PC-9 (cell line): ENCODE measurements at regions not wholly inside any gene's neighbourhood (a gene's known extent, or its start where the extent isn't known, plus 50 kb on each side); places are given as distances from the start of the nearest gene placed in this dataset.

Experiments used
- BruUV-seq: library from RNA; stranded (reverse); fragments of 400-500 nt; replicated peaks from 2 replicates; lab custom pipeline; 2021; lab: Mats Ljungman, UMichigan
- CTCF ChIA-PET: fragments of 300-600 bp; sonication (Branson Sonifier 250); formaldehyde crosslinking; loops from one replicate; lab custom pipeline; 2022; ENCODE audit warnings: antibody characterized with exemption; lab: Charles Lee
- POLR2A ChIA-PET: fragments of 300-600 bp; sonication (Branson Sonifier 250); formaldehyde crosslinking; loops from one replicate; lab custom pipeline; 2022; ENCODE audit warnings: antibody characterized with exemption; ENCODE audit not compliant: unreplicated experiment; lab: Charles Lee
- DNase-seq, 2 experiments: peaks; one replicate each; pipeline versions ENCODE4 v3.0.0 to v3.0.0-alpha.2; 2015 to 2022; ENCODE audit warnings: mixed read lengths in 1 of 2
- H2AFZ ChIP-seq: fragments of 200-600 bp; sonication (generic); 2 replicates; pipeline ENCODE4 v1.8.1; 2017; ENCODE audit warnings: antibody characterized with exemption
- H3F3A ChIP-seq: fragments of 200-600 bp; sonication (generic); 2 replicates; pipeline ENCODE4 v1.8.1; 2017; ENCODE audit warnings: antibody characterized with exemption, mild to moderate bottlenecking, low read depth; ENCODE audit not compliant: insufficient read depth
- H3K27ac ChIP-seq: fragments of 200-600 bp; sonication (generic); 2 replicates; pipeline ENCODE4 v1.6.1; 2016; ENCODE audit warnings: mixed run types
- H3K27me3 ChIP-seq: fragments of 200-600 bp; sonication (generic); 2 replicates; pipeline ENCODE4 v1.6.1; 2016; ENCODE audit warnings: low read depth, mixed run types; ENCODE audit not compliant: insufficient read depth
- H3K36me3 ChIP-seq: fragments of 200-600 bp; sonication (generic); 2 replicates; pipeline ENCODE4 v1.6.1; 2016; ENCODE audit warnings: low read depth, mixed run types
- H3K4me1 ChIP-seq: fragments of 200-600 bp; sonication (generic); replicated peaks from 2 replicates; pipeline ENCODE4 v1.6.1; 2016; ENCODE audit warnings: mixed run types; ENCODE audit not compliant: insufficient read depth
- H3K4me2 ChIP-seq: fragments of 200-600 bp; sonication (generic); 2 replicates; pipeline ENCODE4 v1.6.1; 2017; ENCODE audit warnings: mixed run types
- H3K4me3 ChIP-seq: fragments of 200-600 bp; sonication (generic); 2 replicates; pipeline ENCODE4 v1.6.1; 2016; ENCODE audit warnings: mixed run types
- H3K79me2 ChIP-seq: fragments of 200-600 bp; sonication (generic); 2 replicates; pipeline ENCODE4 v1.6.1; 2017; ENCODE audit warnings: low read depth, mixed run types
- H3K9me2 ChIP-seq: fragments of 200-600 bp; sonication (generic); 2 replicates; pipeline ENCODE4 v1.8.1; 2017; ENCODE audit warnings: mild to moderate bottlenecking; ENCODE audit not compliant: insufficient read depth
- H3K9me3 ChIP-seq: fragments of 200-600 bp; sonication (generic); 2 replicates; pipeline ENCODE4 v1.8.1; 2016; ENCODE audit warnings: low read depth; ENCODE audit not compliant: insufficient read depth
- H4K20me1 ChIP-seq: fragments of 200-600 bp; sonication (generic); 2 replicates; pipeline ENCODE4 v1.8.1; 2017; ENCODE audit not compliant: insufficient read depth
- CTCF ChIP-seq: fragments of 200-600 bp; sonication (generic); conservative IDR thresholded peaks from 2 replicates; pipeline ENCODE4 v1.6.1; 2017; ENCODE audit warnings: mixed run types, antibody characterized with exemption, mild to moderate bottlenecking, moderate library complexity
- EZH2 ChIP-seq: fragments of 200-600 bp; sonication (generic); IDR thresholded peaks from 2 replicates; pipeline ENCODE4 v1.8.0; 2017; ENCODE audit warnings: antibody characterized with exemption, low read depth
- intact Hi-C: fragments of 100-400 bp; cut with micrococcal nuclease; formaldehyde crosslinking; loops from one replicate; pipeline ENCODE4 v1.10.0; 2022; ENCODE audit not compliant: unreplicated experiment

GRCh38 chr5:2277886-2278285 is 395.2 kb upstream of the IRX4 start:
- BruUV-seq = no TSS peak
- Histone ChIP-seq H2AFZ (no peak overlapping the region), H3K4me2 (no peak overlapping the region), H3K9me2 (no peaks in the 10 kb centered on the region), H3K4me3 (no peak overlapping the region), H3K27ac (no peak overlapping the region), H3K27me3 (peaks cover 79% of the 10 kb centered on the region), H3K36me3 (no peaks in the 10 kb centered on the region), H3F3A (no peaks in the 10 kb centered on the region), H3K4me1 (no peaks in the 10 kb centered on the region), H3K9me3 (no peaks in the 10 kb centered on the region), H3K79me2 (no peaks in the 10 kb centered on the region), H4K20me1 (no peaks in the 10 kb centered on the region)
- intact Hi-C loops = no loop called here
- DNase-seq = no peak
- TF ChIP-seq CTCF (no peak), EZH2 (no peak)
- POLR2A ChIA-PET = no interaction called here
- CTCF ChIA-PET = no interaction called here

DNA sequence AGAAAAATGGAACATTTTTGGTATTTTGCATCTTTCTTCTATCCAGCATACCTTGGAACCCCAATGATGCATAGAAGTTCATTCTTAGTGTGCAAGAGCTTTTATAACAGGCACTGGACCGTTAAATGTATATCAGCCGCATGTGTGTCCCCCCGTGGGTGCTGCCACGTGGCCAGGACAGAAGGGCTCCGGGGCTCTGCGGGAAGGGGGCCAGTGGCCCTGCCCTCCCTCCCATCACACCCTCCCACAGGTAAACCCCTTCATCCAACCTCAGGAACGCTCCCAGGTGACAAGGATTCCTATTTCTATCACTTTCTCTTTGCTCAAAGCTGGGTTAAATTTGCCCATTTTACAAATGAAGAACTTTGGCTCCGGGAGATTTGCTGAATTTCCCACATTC is 393.4 kb upstream of the IRX4 start:
- no TSS peak for BruUV-seq
- no peaks in the 10 kb centered on the region for H3K9me3 ChIP-seq
- H2AFZ ChIP-seq = no peak overlapping the region
- no peak overlapping the region for H3K4me2 ChIP-seq
- intact Hi-C loops = no loop called here
- peaks cover 85% of the 10 kb centered on the region for H3K27me3 ChIP-seq
- no peaks in the 10 kb centered on the region for H4K20me1 ChIP-seq
- DNase-seq = no peak
- POLR2A ChIA-PET = no interaction called here
- H3K36me3 ChIP-seq = no peaks in the 10 kb centered on the region
- no peak overlapping the region for H3K4me3 ChIP-seq
- CTCF ChIA-PET = no interaction called here
- H3F3A ChIP-seq = no peaks in the 10 kb centered on the region
- H3K4me1 ChIP-seq = no peaks in the 10 kb centered on the region
- no peaks in the 10 kb centered on the region for H3K9me2 ChIP-seq
- no peak overlapping the region for H3K27ac ChIP-seq
- TF ChIP-seq EZH2 (no peak), CTCF (no peak)
- H3K79me2 ChIP-seq = no peaks in the 10 kb centered on the region

DNA sequence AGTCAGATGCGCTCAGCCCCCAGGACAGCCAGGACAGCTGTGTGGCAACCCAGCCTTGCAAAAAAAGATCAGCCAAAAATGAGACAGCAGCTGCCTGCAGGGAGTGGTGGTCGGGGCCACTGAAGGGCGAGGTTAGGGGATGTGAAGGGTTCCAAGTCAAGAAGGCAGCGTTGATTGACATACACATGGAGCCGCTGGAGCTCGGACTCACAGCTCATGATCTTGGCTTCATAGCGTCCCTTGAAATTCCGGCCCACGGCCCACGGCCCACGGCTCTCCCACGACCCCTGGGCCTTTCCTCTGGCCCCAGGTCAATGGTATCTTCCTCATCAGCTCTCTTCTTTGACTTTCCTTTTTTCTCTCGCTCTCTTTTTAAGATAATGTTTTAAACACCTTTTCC is 390.0 kb upstream of the IRX4 start:
- BruUV-seq = no TSS peak
- no peak for TF ChIP-seq CTCF
- no peak for TF ChIP-seq EZH2
- no peak for DNase-seq
- H3K27ac ChIP-seq = no peak overlapping the region
- no peaks in the 10 kb centered on the region for H4K20me1 ChIP-seq
- no peak overlapping the region for H3K4me3 ChIP-seq
- H3K79me2 ChIP-seq = no peaks in the 10 kb centered on the region
- H3K4me1 ChIP-seq = no peaks in the 10 kb centered on the region
- POLR2A ChIA-PET = no interaction called here
- H3K9me3 ChIP-seq = no peaks in the 10 kb centered on the region
- no peak overlapping the region for H2AFZ ChIP-seq
- no peaks in the 10 kb centered on the region for H3F3A ChIP-seq
- H3K4me2 ChIP-seq = no peak overlapping the region
- no peaks in the 10 kb centered on the region for H3K36me3 ChIP-seq
- H3K9me2 ChIP-seq = no peaks in the 10 kb centered on the region
- CTCF ChIA-PET = no interaction called here
- peaks cover 97% of the 10 kb centered on the region for H3K27me3 ChIP-seq
- intact Hi-C loops = no loop called here
